ENCODE measurements at regions not wholly inside any gene's neighbourhood (a gene's known extent, or its start where the extent isn't known, plus 50 kb on each side); places are given as distances from the start of the nearest gene placed in this dataset.

DNA sequence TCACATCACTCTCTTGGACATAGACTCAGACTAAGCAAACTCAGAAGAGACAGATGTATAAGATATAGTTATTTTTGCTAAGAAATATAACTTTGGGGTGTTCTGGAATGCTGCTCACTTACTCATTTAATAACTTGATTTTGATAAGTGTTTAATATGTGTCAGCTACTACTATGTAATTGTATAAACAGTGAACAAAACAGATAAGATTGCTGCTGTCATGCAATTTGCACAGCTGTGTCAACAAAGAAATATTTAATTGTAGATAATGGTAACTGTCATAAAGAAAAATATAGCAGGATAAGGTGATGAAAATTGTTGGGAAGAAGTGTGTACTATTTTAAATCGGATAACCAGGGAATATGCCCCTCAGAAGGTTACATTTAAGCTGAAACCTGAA lies 84.1 kb upstream of the ZDHHC17 start:
- TF ChIP-seq, protein P1, sequence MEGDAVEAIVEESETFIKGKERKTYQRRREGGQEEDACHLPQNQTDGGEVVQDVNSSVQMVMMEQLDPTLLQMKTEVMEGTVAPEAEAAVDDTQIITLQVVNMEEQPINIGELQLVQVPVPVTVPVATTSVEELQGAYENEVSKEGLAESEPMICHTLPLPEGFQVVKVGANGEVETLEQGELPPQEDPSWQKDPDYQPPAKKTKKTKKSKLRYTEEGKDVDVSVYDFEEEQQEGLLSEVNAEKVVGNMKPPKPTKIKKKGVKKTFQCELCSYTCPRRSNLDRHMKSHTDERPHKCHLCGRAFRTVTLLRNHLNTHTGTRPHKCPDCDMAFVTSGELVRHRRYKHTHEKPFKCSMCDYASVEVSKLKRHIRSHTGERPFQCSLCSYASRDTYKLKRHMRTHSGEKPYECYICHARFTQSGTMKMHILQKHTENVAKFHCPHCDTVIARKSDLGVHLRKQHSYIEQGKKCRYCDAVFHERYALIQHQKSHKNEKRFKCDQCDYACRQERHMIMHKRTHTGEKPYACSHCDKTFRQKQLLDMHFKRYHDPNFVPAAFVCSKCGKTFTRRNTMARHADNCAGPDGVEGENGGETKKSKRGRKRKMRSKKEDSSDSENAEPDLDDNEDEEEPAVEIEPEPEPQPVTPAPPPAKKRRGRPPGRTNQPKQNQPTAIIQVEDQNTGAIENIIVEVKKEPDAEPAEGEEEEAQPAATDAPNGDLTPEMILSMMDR (IDR thresholded peaks at IDR 0.05; ENCODE audit: control extremely low read depth in 1 of 3, insufficient read depth in 1 of 3, low read depth in 1 of 3, low read length in 3 of 3) = no peak
- TF ChIP-seq EZH2 (IDR thresholded peaks at IDR 0.05; ENCODE audit: low read depth, low read length, severe bottlenecking) = no peak

Data from H1 (cell line).